Breast epithelium (tissue), 4 donors: ENCODE measurements at regions not wholly inside any gene's neighbourhood (a gene's known extent, or its start where the extent isn't known, plus 50 kb on each side); places are given as distances from the start of the nearest gene placed in this dataset.

Experiments used
- DNase-seq, 2 donors: peaks; one replicate each; pipeline ENCODE4 v3.0.0-alpha.2; 2019; ENCODE audit warnings: low spot score in 2 of 2
- H3K27ac ChIP-seq, 2 donors: fragments of 200-600 bp; sonication (generic) in 1 of 2; one replicate each; pipeline ENCODE4 v1.5.1; 2016 to 2019; ENCODE audit warnings: mild to moderate bottlenecking in 1 of 2
- H3K27me3 ChIP-seq, 2 donors: fragments of 200-600 bp; sonication (generic) in 1 of 2; one replicate each; pipeline versions ENCODE4 v1.5.1 to v1.6.0; 2017 to 2019; ENCODE audit warnings: control low read depth in 1 of 2, mild to moderate bottlenecking in 1 of 2
- H3K36me3 ChIP-seq: fragments of 200-600 bp; one replicate; pipeline ENCODE4 v1.5.1; 2019
- H3K4me1 ChIP-seq, 2 donors: fragments of 200-600 bp; sonication (generic); one replicate each; pipeline ENCODE4 v1.5.1; 2016 to 2019; ENCODE audit warnings: control low read depth in 1 of 2
- H3K4me3 ChIP-seq, 3 donors: fragments of 200-600 bp; sonication (generic); 1 replicate in 2 of 3; 2 replicates in 1 of 3; pipeline ENCODE4 v1.5.1; 2016 to 2019; ENCODE audit warnings: mild to moderate bottlenecking in 3 of 3, moderate library complexity in 2 of 3
- H3K9me3 ChIP-seq, 2 donors: fragments of 200-600 bp; sonication (generic) in 1 of 2; one replicate each; pipeline ENCODE4 v1.5.1; 2016 to 2019; ENCODE audit warnings: control low read depth in 1 of 2
- POLR2A ChIP-seq: fragments of 450-650 bp; IDR thresholded peaks from one replicate; pipeline ENCODE4 v1.6.1; 2016; ENCODE audit warnings: antibody characterized with exemption, mild to moderate bottlenecking, moderate library complexity
- POLR2AphosphoS5 ChIP-seq, 3 donors: sonication (generic); formaldehyde crosslinking; IDR thresholded peaks; one replicate each; pipeline ENCODE4 v1.6.1; 2017; ENCODE audit warnings: antibody characterized with exemption in 3 of 3
- intact Hi-C: fragments of 100-400 bp; cut with DNase I; formaldehyde crosslinking; loops from one replicate; pipeline ENCODE4 v1.15.1; 2023; ENCODE audit warnings: low total_unique reads
- TF ChIP-seq, protein P1 (sequence below), 3 donors: fragments of 450-650 bp; IDR thresholded peaks; one replicate each; pipeline ENCODE4 v1.5.1; 2016 to 2017; ENCODE audit warnings: antibody characterized with exemption in 3 of 3, mild to moderate bottlenecking in 3 of 3, moderate library complexity in 3 of 3

DNA sequence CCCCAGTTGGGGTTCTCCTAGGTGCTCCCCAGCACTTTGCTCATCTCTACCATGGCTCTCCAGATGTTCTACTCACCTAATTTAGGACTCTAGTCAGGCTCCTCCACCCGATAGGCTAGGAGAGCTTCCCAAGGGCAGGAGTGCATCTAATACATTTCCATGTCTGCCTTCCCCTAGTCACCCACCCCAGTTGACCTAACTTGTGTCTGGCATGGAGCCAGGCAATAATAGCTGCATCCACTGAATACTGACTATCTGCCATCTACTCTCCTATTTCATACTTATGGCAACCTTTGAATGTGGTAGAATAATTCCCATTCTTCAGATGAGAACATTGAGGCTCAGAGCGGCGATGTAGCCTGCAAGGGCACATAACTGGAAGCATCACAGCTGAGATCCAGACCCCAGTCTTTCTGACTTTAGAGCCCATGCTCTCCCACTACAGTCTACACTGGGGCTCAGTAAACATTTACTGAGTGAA is 71.8 kb upstream of the YWHAQ start:
- H3K27ac ChIP-seq, result no peak overlapping the region
- no peaks in the 10 kb centered on the region for H3K9me3 ChIP-seq
- no peak overlapping the region for H3K4me3 ChIP-seq
- no peaks in the 10 kb centered on the region for H3K36me3 ChIP-seq
- TF ChIP-seq, protein P1, sequence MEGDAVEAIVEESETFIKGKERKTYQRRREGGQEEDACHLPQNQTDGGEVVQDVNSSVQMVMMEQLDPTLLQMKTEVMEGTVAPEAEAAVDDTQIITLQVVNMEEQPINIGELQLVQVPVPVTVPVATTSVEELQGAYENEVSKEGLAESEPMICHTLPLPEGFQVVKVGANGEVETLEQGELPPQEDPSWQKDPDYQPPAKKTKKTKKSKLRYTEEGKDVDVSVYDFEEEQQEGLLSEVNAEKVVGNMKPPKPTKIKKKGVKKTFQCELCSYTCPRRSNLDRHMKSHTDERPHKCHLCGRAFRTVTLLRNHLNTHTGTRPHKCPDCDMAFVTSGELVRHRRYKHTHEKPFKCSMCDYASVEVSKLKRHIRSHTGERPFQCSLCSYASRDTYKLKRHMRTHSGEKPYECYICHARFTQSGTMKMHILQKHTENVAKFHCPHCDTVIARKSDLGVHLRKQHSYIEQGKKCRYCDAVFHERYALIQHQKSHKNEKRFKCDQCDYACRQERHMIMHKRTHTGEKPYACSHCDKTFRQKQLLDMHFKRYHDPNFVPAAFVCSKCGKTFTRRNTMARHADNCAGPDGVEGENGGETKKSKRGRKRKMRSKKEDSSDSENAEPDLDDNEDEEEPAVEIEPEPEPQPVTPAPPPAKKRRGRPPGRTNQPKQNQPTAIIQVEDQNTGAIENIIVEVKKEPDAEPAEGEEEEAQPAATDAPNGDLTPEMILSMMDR (IDR thresholded peaks at IDR 0.05), result no peak
- TF ChIP-seq POLR2AphosphoS5 (IDR thresholded peaks at IDR 0.05), result no peak
- TF ChIP-seq POLR2A, result no peak
- H3K4me1 ChIP-seq, result no peaks in the 10 kb centered on the region
- no peaks in the 10 kb centered on the region for H3K27me3 ChIP-seq
- intact Hi-C loops, result no loop called here
- DNase-seq, result no peak

DNA sequence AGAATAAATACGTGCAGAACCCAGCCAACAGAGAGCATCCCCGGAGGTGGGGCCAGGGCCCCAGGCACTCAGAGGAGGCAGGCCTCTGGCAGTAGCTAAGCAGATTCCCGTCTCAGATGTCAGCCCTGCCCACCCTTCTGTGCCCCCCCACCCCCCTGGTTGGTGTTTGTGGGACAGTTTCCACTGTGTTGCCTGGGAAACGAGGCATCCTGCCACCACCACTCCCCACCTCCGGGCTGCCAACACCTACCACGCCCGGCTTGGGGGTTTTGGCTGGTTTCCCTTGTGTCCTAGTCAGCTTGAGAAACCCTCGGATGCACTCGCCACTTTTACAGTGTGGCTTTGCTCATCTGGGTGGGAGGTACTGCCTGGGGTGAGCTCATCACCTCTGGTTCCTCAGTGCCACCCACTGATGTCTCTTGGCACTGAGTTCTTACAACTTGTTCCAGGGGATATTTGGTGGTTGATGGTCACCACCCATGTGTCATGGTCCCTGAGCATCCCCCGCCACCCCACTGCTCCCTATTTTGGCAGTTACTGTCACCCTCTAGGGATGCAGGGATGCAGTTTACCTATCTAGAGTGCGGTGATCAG is 72.4 kb upstream of the YWHAQ start:
- Histone ChIP-seq H3K4me3 (no peak overlapping the region), H3K27me3 (no peaks in the 10 kb centered on the region), H3K9me3 (no peaks in the 10 kb centered on the region), H3K36me3 (no peaks in the 10 kb centered on the region), H3K4me1 (no peaks in the 10 kb centered on the region), H3K27ac (no peak overlapping the region)
- intact Hi-C loops, result no loop called here
- TF ChIP-seq POLR2A, result no peak
- TF ChIP-seq POLR2AphosphoS5 (IDR thresholded peaks at IDR 0.05), result no peak
- TF ChIP-seq, protein P1 (IDR thresholded peaks at IDR 0.05), result no peak
- DNase-seq, result peak in 1 of 2 donors; percentile 20

DNA sequence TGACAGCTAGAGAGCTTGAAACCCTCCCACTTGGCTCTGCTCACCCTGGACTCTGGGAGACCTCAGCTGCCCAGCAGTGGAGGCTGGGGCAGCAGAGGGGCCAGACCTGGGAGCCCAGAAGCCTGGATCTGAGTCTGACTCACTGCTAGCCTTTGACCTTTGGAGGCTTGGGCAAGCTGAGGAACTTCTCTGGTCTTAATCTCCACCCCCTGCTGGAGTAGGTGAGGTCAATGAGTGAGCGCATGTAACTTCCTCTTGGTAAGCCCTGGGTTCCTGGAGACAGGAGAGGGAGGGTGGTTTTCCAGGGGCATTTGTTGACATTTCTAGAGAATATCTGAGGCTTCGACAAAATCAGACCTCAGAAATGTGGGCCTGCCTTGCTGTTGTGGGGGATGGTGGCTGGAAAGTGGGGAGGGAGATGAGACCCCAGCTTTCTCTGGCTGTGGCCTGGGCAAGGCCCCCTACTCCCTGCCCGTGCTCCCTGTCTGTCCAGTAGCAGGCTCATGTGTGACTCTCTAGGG is 73.0 kb upstream of the YWHAQ start:
- DNase-seq, result no peak
- Histone ChIP-seq H3K36me3 (no peaks in the 10 kb centered on the region), H3K27ac (no peak overlapping the region), H3K27me3 (no peaks in the 10 kb centered on the region), H3K4me1 (no peaks in the 10 kb centered on the region), H3K4me3 (no peak overlapping the region), H3K9me3 (no peaks in the 10 kb centered on the region)
- intact Hi-C loops, result no loop called here
- TF ChIP-seq POLR2AphosphoS5 (IDR thresholded peaks at IDR 0.05), result no peak
- TF ChIP-seq, protein P1 (IDR thresholded peaks at IDR 0.05), result no peak
- no peak for TF ChIP-seq POLR2A

DNA sequence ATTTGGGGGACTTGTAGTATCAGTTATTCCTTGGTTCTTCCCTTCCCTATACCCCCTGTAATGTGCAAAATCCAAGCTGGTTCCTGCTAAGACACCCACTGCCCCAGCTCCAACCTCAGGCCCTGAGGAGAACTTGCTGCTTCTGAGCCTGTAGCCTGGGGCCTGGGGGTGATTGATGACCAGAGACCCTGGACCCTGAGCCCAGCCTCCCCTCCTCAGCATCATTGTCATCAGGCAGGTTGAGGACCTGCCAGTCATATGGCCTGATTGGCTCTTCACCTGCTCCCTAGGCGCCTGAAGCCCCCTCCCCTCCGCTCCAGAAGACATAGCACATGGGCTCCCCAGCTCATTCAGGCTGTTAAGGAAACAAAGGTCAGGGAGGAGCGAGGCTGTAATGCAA is 73.8 kb upstream of the YWHAQ start:
- intact Hi-C loops, result no loop called here
- H3K36me3 ChIP-seq, result no peaks in the 10 kb centered on the region
- H3K27me3 ChIP-seq, result no peaks in the 10 kb centered on the region
- no peaks in the 10 kb centered on the region for H3K4me1 ChIP-seq
- no peak for DNase-seq
- TF ChIP-seq, protein P1 (IDR thresholded peaks at IDR 0.05), result no peak
- TF ChIP-seq POLR2A (no peak), POLR2AphosphoS5 (IDR thresholded peaks at IDR 0.05) (no peak)
- peaks cover 4% of the 10 kb centered on the region in 2 donors for H3K9me3 ChIP-seq
- H3K4me3 ChIP-seq, result no peak overlapping the region
- H3K27ac ChIP-seq, result no peak overlapping the region

DNA sequence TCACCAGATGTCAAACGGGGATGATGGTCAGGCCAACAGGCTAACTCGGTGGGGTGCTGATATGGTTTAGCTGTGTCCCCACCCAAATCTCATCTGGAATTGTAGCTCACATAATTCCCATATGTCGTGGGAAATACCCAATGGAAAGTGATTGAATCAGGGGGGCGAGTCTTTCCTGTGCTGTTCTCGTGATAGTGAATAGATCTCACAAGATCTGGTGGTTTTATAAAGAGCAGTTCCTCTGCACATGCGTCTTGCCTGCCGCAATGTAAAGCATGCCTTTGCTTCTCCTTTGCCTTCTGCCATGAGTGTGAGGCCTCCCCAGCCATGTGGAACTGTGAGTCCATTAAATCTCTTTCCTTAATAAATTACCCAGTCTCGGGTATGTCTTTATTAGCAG is 74.4 kb upstream of the YWHAQ start:
- Histone ChIP-seq H3K36me3 (no peaks in the 10 kb centered on the region), H3K4me1 (no peaks in the 10 kb centered on the region), H3K9me3 (peaks cover 6 to 9% of the 10 kb centered on the region in 2 donors), H3K27me3 (no peaks in the 10 kb centered on the region), H3K27ac (no peak overlapping the region), H3K4me3 (no peak overlapping the region)
- intact Hi-C loops, result loop anchor here (5.0 kb wide), 1 partner anchor 833 kb away; no protein-coding TSS in a partner anchor
- DNase-seq, result no peak
- TF ChIP-seq, protein P1 (IDR thresholded peaks at IDR 0.05), result no peak
- TF ChIP-seq POLR2AphosphoS5 (IDR thresholded peaks at IDR 0.05) (no peak), POLR2A (no peak)
